LoVo (cell line): ENCODE measurements at regions not wholly inside any gene's neighbourhood (a gene's known extent, or its start where the extent isn't known, plus 50 kb on each side); places are given as distances from the start of the nearest gene placed in this dataset.

Experiments
- DNase-seq: peaks from one replicate; pipeline ENCODE4 v3.0.0-alpha.2; 2016; ENCODE audit warnings: low spot score

GRCh38 chr22:27542602-27543001 lies 259.0 kb downstream of the MN1 start:
- DNase-seq = no peak

- DNase-seq = no peak
These were observed 258.1 kb downstream of the MN1 start for GRCh38 chr22:27543460-27543859.

GRCh38 chr22:27545085-27545484 lies 256.5 kb downstream of the MN1 start:
- no peak for DNase-seq

GRCh38 chr22:27546157-27546935 lies 255.2 kb downstream of the MN1 start:
- DNase-seq = no peak

- DNase-seq = no peak
These were observed 250.2 kb downstream of the MN1 start for GRCh38 chr22:27551402-27551801.

GRCh38 chr22:27552176-27552575 lies 249.4 kb downstream of the MN1 start:
- DNase-seq = no peak

- DNase-seq = no peak
These were observed 248.7 kb downstream of the MN1 start for GRCh38 chr22:27552863-27553262.

GRCh38 chr22:27554106-27554811 lies 247.3 kb downstream of the MN1 start:
- DNase-seq = no peak

GRCh38 chr22:27554841-27555456 lies 246.6 kb downstream of the MN1 start:
- DNase-seq = no peak

GRCh38 chr22:27556371-27556770 lies 245.2 kb downstream of the MN1 start:
- no peak for DNase-seq

- DNase-seq = no peak
These were observed 244.1 kb downstream of the MN1 start for GRCh38 chr22:27557286-27558008.

- DNase-seq = no peak
These were observed 242.7 kb downstream of the MN1 start for GRCh38 chr22:27558658-27559371.

GRCh38 chr22:27560781-27561180 lies 240.8 kb downstream of the MN1 start:
- DNase-seq = no peak

GRCh38 chr22:27561286-27561904 lies 240.2 kb downstream of the MN1 start:
- no peak for DNase-seq

GRCh38 chr22:27564806-27565205 lies 236.8 kb downstream of the MN1 start:
- DNase-seq = no peak

- DNase-seq = no peak
These were observed 235.0 kb downstream of the MN1 start for GRCh38 chr22:27566602-27567001.

- no peak for DNase-seq
These were observed 233.3 kb downstream of the MN1 start for GRCh38 chr22:27568265-27568664.

GRCh38 chr22:27571463-27572277 lies 229.9 kb downstream of the MN1 start:
- no peak for DNase-seq

- DNase-seq = no peak
These were observed 229.3 kb downstream of the MN1 start for GRCh38 chr22:27572278-27572666.

GRCh38 chr22:27573280-27574001 lies 228.1 kb downstream of the MN1 start:
- no peak for DNase-seq
